C4-2B (cell line): ENCODE measurements at regions not wholly inside any gene's neighbourhood (a gene's known extent, or its start where the extent isn't known, plus 50 kb on each side); places are given as distances from the start of the nearest gene placed in this dataset.

ENCODE experiments used
- H3K27ac ChIP-seq: fragments of 450-650 bp; 2 replicates; pipeline ENCODE4 v1.5.1; 2017
- ZFX ChIP-seq: fragments of 450-650 bp; IDR thresholded peaks from 2 replicates; pipeline ENCODE4 v1.6.1; 2017
- TF ChIP-seq, protein P1 (sequence below): fragments of 450-650 bp; conservative IDR thresholded peaks from 2 replicates; pipeline ENCODE4 v1.5.1; 2017; ENCODE audit warnings: mild to moderate bottlenecking

DNA sequence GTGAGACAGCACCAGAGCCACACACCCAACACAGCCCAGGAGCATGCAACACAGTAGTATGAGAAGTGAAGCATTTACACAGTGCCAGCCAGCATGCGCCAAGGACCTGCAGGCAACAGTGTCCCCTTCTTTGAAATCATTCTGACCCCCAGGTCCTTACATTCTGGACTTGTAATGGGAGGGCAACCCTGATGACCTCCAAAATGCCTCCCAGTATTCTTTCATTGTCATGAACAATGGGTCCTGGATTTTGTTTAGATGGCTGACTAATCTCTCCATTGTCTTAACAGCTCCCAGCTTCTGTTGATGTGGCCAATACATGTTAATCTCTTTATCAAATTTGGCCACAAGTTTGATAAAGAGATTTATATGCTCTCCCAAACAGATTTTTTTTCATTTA lies 417.1 kb downstream of the DMRTA1 start:
- TF ChIP-seq ZFX = no peak
- TF ChIP-seq, protein P1, sequence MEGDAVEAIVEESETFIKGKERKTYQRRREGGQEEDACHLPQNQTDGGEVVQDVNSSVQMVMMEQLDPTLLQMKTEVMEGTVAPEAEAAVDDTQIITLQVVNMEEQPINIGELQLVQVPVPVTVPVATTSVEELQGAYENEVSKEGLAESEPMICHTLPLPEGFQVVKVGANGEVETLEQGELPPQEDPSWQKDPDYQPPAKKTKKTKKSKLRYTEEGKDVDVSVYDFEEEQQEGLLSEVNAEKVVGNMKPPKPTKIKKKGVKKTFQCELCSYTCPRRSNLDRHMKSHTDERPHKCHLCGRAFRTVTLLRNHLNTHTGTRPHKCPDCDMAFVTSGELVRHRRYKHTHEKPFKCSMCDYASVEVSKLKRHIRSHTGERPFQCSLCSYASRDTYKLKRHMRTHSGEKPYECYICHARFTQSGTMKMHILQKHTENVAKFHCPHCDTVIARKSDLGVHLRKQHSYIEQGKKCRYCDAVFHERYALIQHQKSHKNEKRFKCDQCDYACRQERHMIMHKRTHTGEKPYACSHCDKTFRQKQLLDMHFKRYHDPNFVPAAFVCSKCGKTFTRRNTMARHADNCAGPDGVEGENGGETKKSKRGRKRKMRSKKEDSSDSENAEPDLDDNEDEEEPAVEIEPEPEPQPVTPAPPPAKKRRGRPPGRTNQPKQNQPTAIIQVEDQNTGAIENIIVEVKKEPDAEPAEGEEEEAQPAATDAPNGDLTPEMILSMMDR = no peak

DNA sequence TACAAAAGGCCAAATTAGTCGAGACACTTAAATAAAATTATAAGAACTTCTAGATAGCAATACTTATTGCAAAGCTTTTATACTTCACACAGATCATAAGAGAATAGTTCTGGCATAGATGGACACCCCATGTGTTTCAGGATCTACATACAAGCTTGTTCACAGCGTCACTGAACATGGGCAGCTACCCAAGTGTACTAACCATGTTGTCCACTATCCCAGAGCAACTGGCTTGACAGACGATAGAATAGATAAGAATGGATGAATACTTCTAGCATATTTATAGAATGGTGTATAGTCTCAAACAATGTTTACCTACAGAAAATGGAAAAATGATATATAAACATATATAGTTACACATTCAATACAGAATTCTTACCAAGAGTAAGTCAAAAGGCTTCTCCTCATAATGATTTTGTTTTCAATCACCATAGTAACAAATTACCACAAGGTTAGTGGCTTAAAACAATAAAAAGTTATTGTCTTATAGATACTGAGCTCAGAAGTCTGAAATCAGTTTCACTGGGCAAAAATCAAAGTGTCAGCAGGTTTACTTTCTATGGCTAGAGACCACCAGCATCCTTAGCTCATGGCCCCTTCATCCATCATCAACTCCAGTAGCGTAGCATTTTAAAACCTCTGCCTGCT lies 446.7 kb downstream of the DMRTA1 start:
- TF ChIP-seq, protein P1 = no peak
- no peak for TF ChIP-seq ZFX
- no peak overlapping the region for H3K27ac ChIP-seq

More for the DNA sequence above, 417.1 kb downstream of the DMRTA1 start:
- H3K27ac ChIP-seq = no peak overlapping the region

DNA sequence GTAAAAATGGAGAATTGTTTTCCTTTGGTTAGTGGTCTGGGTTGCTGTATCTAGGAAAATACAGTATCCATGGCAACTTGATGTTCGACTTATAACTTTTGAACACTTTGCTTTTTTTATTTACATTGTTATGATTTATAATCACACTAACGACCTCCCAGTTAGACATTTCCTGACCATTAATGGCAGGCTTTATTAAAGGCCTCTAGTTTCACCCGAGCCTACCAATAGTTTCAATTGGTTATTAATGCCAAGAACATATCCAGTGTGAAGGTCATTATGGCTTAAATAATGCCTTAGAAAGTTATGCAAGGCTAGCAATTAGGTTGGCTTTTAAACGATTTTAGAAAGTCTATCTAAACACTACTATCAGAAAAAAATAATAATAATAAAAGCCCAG lies 452.0 kb downstream of the DMRTA1 start:
- no peak overlapping the region for H3K27ac ChIP-seq
- TF ChIP-seq, protein P1 = no peak
- TF ChIP-seq ZFX = no peak

DNA sequence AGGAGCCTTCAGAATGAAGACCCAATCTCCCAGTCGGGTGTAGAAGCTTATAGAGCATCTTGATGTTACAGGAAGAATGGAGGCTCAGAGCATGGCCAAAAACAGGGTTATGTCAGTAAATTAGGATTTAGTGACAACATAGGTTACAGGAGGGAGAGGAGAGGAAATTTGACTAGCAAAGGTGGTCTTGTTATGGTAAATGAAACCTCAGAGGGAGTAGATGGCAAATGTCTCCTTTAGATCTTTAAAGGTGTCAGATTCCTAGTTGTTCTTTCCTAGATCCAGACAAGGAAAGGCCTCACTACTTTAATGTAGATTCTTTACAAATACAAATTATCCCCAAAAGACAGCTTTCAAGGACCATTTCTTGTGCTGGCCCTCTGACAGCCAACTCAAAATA lies 465.0 kb downstream of the DMRTA1 start:
- TF ChIP-seq ZFX = no peak
- TF ChIP-seq, protein P1 = no peak
- H3K27ac ChIP-seq = no peak overlapping the region

DNA sequence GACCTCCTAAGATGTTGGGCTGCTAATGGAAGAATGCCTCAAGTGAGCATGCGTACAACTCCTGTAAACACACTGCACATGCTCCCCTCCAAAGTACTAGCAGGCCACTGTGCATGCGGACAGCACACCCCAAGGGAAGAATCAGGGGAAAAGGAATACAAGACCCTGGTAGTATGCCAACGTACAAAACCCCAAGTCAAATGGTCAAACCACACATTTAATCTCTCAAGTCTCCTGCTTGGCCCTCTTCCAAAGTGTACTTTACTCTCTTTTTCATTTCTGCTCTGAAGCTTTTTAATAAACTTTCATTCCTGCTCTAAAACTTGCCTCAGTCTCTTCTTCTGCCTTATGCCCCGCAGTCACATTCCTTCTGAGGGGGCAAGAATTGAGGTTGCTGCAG lies 466.4 kb downstream of the DMRTA1 start:
- H3K27ac ChIP-seq = no peak overlapping the region
- TF ChIP-seq ZFX = no peak
- TF ChIP-seq, protein P1 = no peak

DNA sequence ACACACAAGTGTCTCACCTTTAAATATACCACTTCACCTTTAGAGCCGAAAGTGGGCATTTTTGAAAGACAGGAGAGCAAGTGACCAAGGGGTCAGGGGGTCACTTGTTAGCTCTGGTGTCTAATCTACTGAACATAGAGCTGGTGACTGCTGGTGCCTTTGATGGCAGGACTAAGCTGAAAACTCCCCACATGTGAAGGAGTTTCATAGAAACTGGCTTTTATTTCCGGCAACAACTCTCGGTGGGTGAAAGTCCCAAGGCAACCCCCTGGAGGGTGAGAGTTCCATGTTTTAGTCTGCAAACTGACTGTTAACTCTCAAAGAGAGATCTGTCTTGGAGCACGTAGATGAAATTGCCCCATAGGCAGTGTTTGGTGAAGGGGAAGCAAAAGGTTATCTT lies 466.9 kb downstream of the DMRTA1 start:
- no peak overlapping the region for H3K27ac ChIP-seq
- TF ChIP-seq ZFX = no peak
- TF ChIP-seq, protein P1 = no peak

DNA sequence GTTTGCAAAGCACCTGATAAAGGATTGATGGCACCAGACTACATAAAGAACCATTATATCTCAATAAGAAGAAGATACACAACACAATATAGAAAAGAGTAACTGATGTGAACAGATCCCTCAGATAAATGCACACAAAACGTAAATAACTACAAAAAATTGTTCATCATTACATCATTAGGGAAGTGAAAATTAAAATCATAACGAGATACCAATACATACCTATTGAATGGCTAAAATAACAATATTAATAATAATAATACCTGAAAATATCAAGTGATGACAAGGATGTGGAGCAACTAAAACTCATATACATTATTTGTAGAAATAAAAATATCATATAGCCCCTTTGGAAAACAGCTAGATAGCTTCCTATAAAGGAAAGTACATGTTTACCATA lies 469.5 kb downstream of the DMRTA1 start:
- H3K27ac ChIP-seq = no peak overlapping the region
- TF ChIP-seq ZFX = no peak
- TF ChIP-seq, protein P1 = no peak
